ENCODE measurements at regions not wholly inside any gene's neighbourhood (a gene's known extent, or its start where the extent isn't known, plus 50 kb on each side); places are given as distances from the start of the nearest gene placed in this dataset.
"Not testable (repeated sequence)": the region's sequence is repeated elsewhere in the genome, so short reads cannot be mapped to it uniquely, and the experiment has no call there.

- H3K9ac ChIP-seq (replicated peaks; ENCODE audit: extremely low read depth, insufficient read depth, low read length); dilution Hi-C loops (cut with MboI; ENCODE audit: extremely low pct_ligation_motif_present, low sequenced_read_pairs); H3K27me3 ChIP-seq (ENCODE audit: control insufficient read depth in 2 of 2, insufficient read depth in 2 of 2, low read length in 2 of 2); H3K9me3 ChIP-seq (replicated peaks; ENCODE audit: control insufficient read depth, insufficient read depth, low read length); H3K9me1 ChIP-seq (replicated peaks; ENCODE audit: control insufficient read depth, extremely low read depth, insufficient read depth, low read length); BruUV-seq (replicated peaks); FAIRE-seq; DNase-seq (ENCODE audit: low read depth, low spot score); H3K36me3 ChIP-seq (ENCODE audit: control insufficient read depth in 2 of 2, extremely low read depth in 1 of 2, insufficient read depth in 2 of 2, low read length in 2 of 2); H3K4me2 ChIP-seq (ENCODE audit: insufficient read depth, low read length); H4K20me1 ChIP-seq (replicated peaks; ENCODE audit: control insufficient read depth, extremely low read depth, insufficient read depth, low read length); CTCF ChIA-PET; intact Hi-C loops (cut with micrococcal nuclease); H3K79me2 ChIP-seq (ENCODE audit: control insufficient read depth, insufficient read depth, low read length); H3K27ac ChIP-seq (ENCODE audit: insufficient read depth, low read depth, low read length); H2AFZ ChIP-seq (ENCODE audit: low read depth, low read length); H3K4me1 ChIP-seq (ENCODE audit: control insufficient read depth, extremely low read depth, insufficient read depth, low read length); H3K4me3 ChIP-seq (replicated peaks in 1 of 3; ENCODE audit: insufficient read depth in 1 of 3, low read depth in 1 of 3, low read length in 3 of 3): not testable (repeated sequence)
- POLR2A ChIA-PET = interaction anchor here (0.7 kb wide), 1 partner anchor 12 kb away, joined by 3 read pairs; no protein-coding TSS in a partner anchor
Observed at GRCh38 chr1:144534286-144534685, 58.4 kb upstream of the PPIAL4F start.

GRCh38 chr1:144536677-144537076 is 56.0 kb upstream of the PPIAL4F start:
- H4K20me1 ChIP-seq (replicated peaks; ENCODE audit: control insufficient read depth, extremely low read depth, insufficient read depth, low read length); H3K79me2 ChIP-seq (ENCODE audit: control insufficient read depth, insufficient read depth, low read length); H3K4me1 ChIP-seq (ENCODE audit: control insufficient read depth, extremely low read depth, insufficient read depth, low read length); H3K27me3 ChIP-seq (ENCODE audit: control insufficient read depth in 2 of 2, insufficient read depth in 2 of 2, low read length in 2 of 2); CTCF ChIA-PET; H3K27ac ChIP-seq (ENCODE audit: insufficient read depth, low read depth, low read length); POLR2A ChIA-PET; BruUV-seq (replicated peaks); H3K9me3 ChIP-seq (replicated peaks; ENCODE audit: control insufficient read depth, insufficient read depth, low read length); FAIRE-seq; H3K9ac ChIP-seq (replicated peaks; ENCODE audit: extremely low read depth, insufficient read depth, low read length); dilution Hi-C loops (cut with MboI; ENCODE audit: extremely low pct_ligation_motif_present, low sequenced_read_pairs); intact Hi-C loops (cut with micrococcal nuclease); H2AFZ ChIP-seq (ENCODE audit: low read depth, low read length); DNase-seq (ENCODE audit: low read depth, low spot score); H3K4me3 ChIP-seq (replicated peaks in 1 of 3; ENCODE audit: insufficient read depth in 1 of 3, low read depth in 1 of 3, low read length in 3 of 3); H3K9me1 ChIP-seq (replicated peaks; ENCODE audit: control insufficient read depth, extremely low read depth, insufficient read depth, low read length); H3K36me3 ChIP-seq (ENCODE audit: control insufficient read depth in 2 of 2, extremely low read depth in 1 of 2, insufficient read depth in 2 of 2, low read length in 2 of 2); H3K4me2 ChIP-seq (ENCODE audit: insufficient read depth, low read length): not testable (repeated sequence)

- DNase-seq (ENCODE audit: low read depth, low spot score); H3K4me1 ChIP-seq (ENCODE audit: control insufficient read depth, extremely low read depth, insufficient read depth, low read length); H3K36me3 ChIP-seq (ENCODE audit: control insufficient read depth in 2 of 2, extremely low read depth in 1 of 2, insufficient read depth in 2 of 2, low read length in 2 of 2); H3K4me3 ChIP-seq (replicated peaks in 1 of 3; ENCODE audit: insufficient read depth in 1 of 3, low read depth in 1 of 3, low read length in 3 of 3); BruUV-seq (replicated peaks); H2AFZ ChIP-seq (ENCODE audit: low read depth, low read length); H3K27ac ChIP-seq (ENCODE audit: insufficient read depth, low read depth, low read length); H3K79me2 ChIP-seq (ENCODE audit: control insufficient read depth, insufficient read depth, low read length); H3K4me2 ChIP-seq (ENCODE audit: insufficient read depth, low read length); CTCF ChIA-PET; dilution Hi-C loops (cut with MboI; ENCODE audit: extremely low pct_ligation_motif_present, low sequenced_read_pairs); H3K27me3 ChIP-seq (ENCODE audit: control insufficient read depth in 2 of 2, insufficient read depth in 2 of 2, low read length in 2 of 2); intact Hi-C loops (cut with micrococcal nuclease); H3K9me1 ChIP-seq (replicated peaks; ENCODE audit: control insufficient read depth, extremely low read depth, insufficient read depth, low read length); H4K20me1 ChIP-seq (replicated peaks; ENCODE audit: control insufficient read depth, extremely low read depth, insufficient read depth, low read length); H3K9ac ChIP-seq (replicated peaks; ENCODE audit: extremely low read depth, insufficient read depth, low read length); FAIRE-seq; H3K9me3 ChIP-seq (replicated peaks; ENCODE audit: control insufficient read depth, insufficient read depth, low read length); POLR2A ChIA-PET: not testable (repeated sequence)
Observed at GRCh38 chr1:144537234-144537633, 55.5 kb upstream of the PPIAL4F start.

GRCh38 chr1:144538736-144539135 is 54.0 kb upstream of the PPIAL4F start:
- CTCF ChIA-PET; H3K9me1 ChIP-seq (replicated peaks; ENCODE audit: control insufficient read depth, extremely low read depth, insufficient read depth, low read length); H3K9ac ChIP-seq (replicated peaks; ENCODE audit: extremely low read depth, insufficient read depth, low read length); H4K20me1 ChIP-seq (replicated peaks; ENCODE audit: control insufficient read depth, extremely low read depth, insufficient read depth, low read length); intact Hi-C loops (cut with micrococcal nuclease); POLR2A ChIA-PET; H3K4me3 ChIP-seq (replicated peaks in 1 of 3; ENCODE audit: insufficient read depth in 1 of 3, low read depth in 1 of 3, low read length in 3 of 3); H3K4me2 ChIP-seq (ENCODE audit: insufficient read depth, low read length); H3K79me2 ChIP-seq (ENCODE audit: control insufficient read depth, insufficient read depth, low read length); H3K27ac ChIP-seq (ENCODE audit: insufficient read depth, low read depth, low read length); H3K4me1 ChIP-seq (ENCODE audit: control insufficient read depth, extremely low read depth, insufficient read depth, low read length); FAIRE-seq; H3K27me3 ChIP-seq (ENCODE audit: control insufficient read depth in 2 of 2, insufficient read depth in 2 of 2, low read length in 2 of 2); H3K9me3 ChIP-seq (replicated peaks; ENCODE audit: control insufficient read depth, insufficient read depth, low read length); dilution Hi-C loops (cut with MboI; ENCODE audit: extremely low pct_ligation_motif_present, low sequenced_read_pairs); DNase-seq (ENCODE audit: low read depth, low spot score); H3K36me3 ChIP-seq (ENCODE audit: control insufficient read depth in 2 of 2, extremely low read depth in 1 of 2, insufficient read depth in 2 of 2, low read length in 2 of 2); BruUV-seq (replicated peaks); H2AFZ ChIP-seq (ENCODE audit: low read depth, low read length): not testable (repeated sequence)

Measured in endothelial cell of umbilical vein (primary cell).